OCI-LY3 (cell line): ENCODE measurements at regions not wholly inside any gene's neighbourhood (a gene's known extent, or its start where the extent isn't known, plus 50 kb on each side); places are given as distances from the start of the nearest gene placed in this dataset.

Experiments used
- H2AFZ ChIP-seq: fragments of 200-600, 300-600 bp; shearing (Covaris generic); 2 replicates; pipeline ENCODE4 v1.6.0; 2014; ENCODE audit warnings: antibody characterized with exemption, low read depth, low read length
- H3K27ac ChIP-seq: fragments of 200-600, 300-600 bp; sonication (generic); 2 replicates; pipeline ENCODE4 v1.5.1; 2014; ENCODE audit warnings: mild to moderate bottlenecking, low read length, moderate library complexity, mixed read lengths
- H3K27me3 ChIP-seq: fragments of 200-600, 300-600 bp; sonication (generic); 2 replicates; pipeline ENCODE4 v1.6.1; 2014; ENCODE audit warnings: low read depth, low read length, mixed read lengths
- H3K36me3 ChIP-seq: fragments of 200-600, 300-600 bp; sonication (generic); replicated peaks from 2 replicates; pipeline ENCODE3; 2014; ENCODE audit warnings: low read depth, low read length, mixed read lengths
- H3K4me1 ChIP-seq: fragments of 300-600, 200-600 bp; sonication (generic); 2 replicates; pipeline ENCODE4 v1.6.1; 2014; ENCODE audit warnings: low read length, mixed read lengths
- H3K4me2 ChIP-seq: fragments of 200-600, 300-600 bp; sonication (generic); 2 replicates; pipeline ENCODE4 v1.6.1; 2014; ENCODE audit warnings: low read length, mixed read lengths
- H3K4me3 ChIP-seq: fragments of 300-600, 200-600 bp; sonication (generic); 2 replicates; pipeline ENCODE4 v1.5.1; 2014; ENCODE audit warnings: antibody characterized with exemption, mild to moderate bottlenecking, low read length, moderate library complexity
- H3K79me2 ChIP-seq: fragments of 300-600, 200-600 bp; shearing (Covaris generic); 2 replicates; pipeline ENCODE4 v1.6.1; 2014; ENCODE audit warnings: mild to moderate bottlenecking, low read length, mixed read lengths
- H3K9ac ChIP-seq: fragments of 300-600, 200-600 bp; shearing (Covaris generic); 2 replicates; pipeline ENCODE4 v1.6.0; 2014; ENCODE audit warnings: mild to moderate bottlenecking, low read length, moderate library complexity
- H3K9me3 ChIP-seq: fragments of 200-600, 300-600 bp; shearing (Covaris generic); 2 replicates; pipeline ENCODE4 v1.6.1; 2014; ENCODE audit warnings: low read length, mixed read lengths; ENCODE audit not compliant: insufficient read depth
- H4K20me1 ChIP-seq: fragments of 200-600, 300-600 bp; sonication (generic); 2 replicates; pipeline ENCODE4 v1.6.1; 2016; ENCODE audit warnings: low read length, mixed read lengths; ENCODE audit not compliant: insufficient read depth
- EZH2phosphoT487 ChIP-seq: fragments of 200-600 bp; shearing (Covaris generic); IDR thresholded peaks from 2 replicates; pipeline ENCODE4 v1.6.1; 2018; ENCODE audit warnings: antibody characterized with exemption, mixed run types, low read depth
- TF ChIP-seq, protein P1 (sequence below): fragments of 200-600, 300-600 bp; sonication (generic); IDR thresholded peaks from 2 replicates; pipeline ENCODE4 v1.5.1; 2014; ENCODE audit warnings: antibody characterized with exemption, low read length, low read depth

DNA sequence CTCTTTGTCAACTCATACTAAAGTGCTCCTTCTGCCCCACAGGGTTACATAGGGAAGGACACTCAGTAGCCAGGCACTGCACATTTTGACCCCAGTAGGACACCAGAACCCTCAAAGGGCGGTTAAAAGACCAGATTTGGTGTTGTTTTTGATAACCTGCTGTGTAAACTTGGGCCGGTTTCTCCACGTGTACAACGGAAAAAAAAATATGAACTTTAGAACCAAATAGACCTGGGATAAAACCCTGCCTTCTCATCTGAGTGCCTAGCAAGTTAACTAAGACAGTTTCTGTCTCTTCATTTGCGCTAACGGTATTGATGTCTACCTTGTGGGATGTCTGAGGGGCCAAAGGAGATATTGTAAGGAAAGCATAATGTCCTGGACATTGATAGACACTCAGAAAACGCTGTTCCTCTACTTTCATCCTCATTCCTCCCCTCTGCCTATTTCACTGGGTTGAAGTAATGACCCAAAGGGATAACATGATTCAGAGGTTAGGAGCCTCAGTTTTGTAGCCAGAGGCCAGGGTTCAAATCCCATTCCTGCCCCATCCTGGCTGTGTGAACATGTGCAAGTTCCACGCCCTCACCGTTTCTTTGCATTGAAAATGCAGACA lies 155.9 kb upstream of the LPP start:
- no peak overlapping the region for H3K27ac ChIP-seq
- H3K9me3 ChIP-seq: peaks cover 13% of the 10 kb centered on the region; the same call in 1 of the 2 replicates
- H3K36me3 ChIP-seq: no peaks in the 10 kb centered on the region
- H3K4me3 ChIP-seq: no peak overlapping the region
- peaks cover 9% of the 10 kb centered on the region for H3K27me3 ChIP-seq
- H3K9ac ChIP-seq: no peak overlapping the region
- no peaks in the 10 kb centered on the region for H3K79me2 ChIP-seq
- no peaks in the 10 kb centered on the region for H4K20me1 ChIP-seq
- no peak overlapping the region for H3K4me2 ChIP-seq
- TF ChIP-seq, protein P1, sequence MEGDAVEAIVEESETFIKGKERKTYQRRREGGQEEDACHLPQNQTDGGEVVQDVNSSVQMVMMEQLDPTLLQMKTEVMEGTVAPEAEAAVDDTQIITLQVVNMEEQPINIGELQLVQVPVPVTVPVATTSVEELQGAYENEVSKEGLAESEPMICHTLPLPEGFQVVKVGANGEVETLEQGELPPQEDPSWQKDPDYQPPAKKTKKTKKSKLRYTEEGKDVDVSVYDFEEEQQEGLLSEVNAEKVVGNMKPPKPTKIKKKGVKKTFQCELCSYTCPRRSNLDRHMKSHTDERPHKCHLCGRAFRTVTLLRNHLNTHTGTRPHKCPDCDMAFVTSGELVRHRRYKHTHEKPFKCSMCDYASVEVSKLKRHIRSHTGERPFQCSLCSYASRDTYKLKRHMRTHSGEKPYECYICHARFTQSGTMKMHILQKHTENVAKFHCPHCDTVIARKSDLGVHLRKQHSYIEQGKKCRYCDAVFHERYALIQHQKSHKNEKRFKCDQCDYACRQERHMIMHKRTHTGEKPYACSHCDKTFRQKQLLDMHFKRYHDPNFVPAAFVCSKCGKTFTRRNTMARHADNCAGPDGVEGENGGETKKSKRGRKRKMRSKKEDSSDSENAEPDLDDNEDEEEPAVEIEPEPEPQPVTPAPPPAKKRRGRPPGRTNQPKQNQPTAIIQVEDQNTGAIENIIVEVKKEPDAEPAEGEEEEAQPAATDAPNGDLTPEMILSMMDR: no peak
- no peak for TF ChIP-seq EZH2phosphoT487
- no peaks in the 10 kb centered on the region for H3K4me1 ChIP-seq
- H2AFZ ChIP-seq: no peak overlapping the region

DNA sequence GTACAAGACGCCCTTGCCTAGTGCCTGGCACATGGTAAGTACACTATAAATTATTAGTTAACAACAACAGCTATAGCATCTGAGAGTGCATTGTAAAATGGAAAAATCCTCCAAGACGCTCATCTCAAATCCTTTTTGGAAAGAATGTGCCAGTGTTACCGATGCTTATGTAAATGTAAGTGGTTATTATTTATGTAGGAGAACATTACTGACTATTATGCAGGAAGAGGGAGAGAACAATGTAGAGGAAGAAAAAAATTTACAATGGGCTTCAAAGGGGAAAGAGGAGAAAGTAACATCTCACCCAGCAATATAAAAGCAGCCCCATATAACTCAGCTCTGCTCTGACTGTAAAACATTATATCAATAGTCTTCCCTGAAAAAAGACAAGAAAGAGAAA lies 155.3 kb upstream of the LPP start:
- Histone ChIP-seq H3K9ac (no peak overlapping the region), H3K9me3 (peaks cover 13% of the 10 kb centered on the region; the same call in 1 of the 2 replicates), H3K4me1 (no peaks in the 10 kb centered on the region), H3K27me3 (peaks cover 9% of the 10 kb centered on the region), H3K27ac (no peak overlapping the region), H3K79me2 (no peaks in the 10 kb centered on the region), H3K4me3 (no peak overlapping the region), H3K4me2 (no peak overlapping the region), H2AFZ (no peak overlapping the region), H4K20me1 (no peaks in the 10 kb centered on the region), H3K36me3 (no peaks in the 10 kb centered on the region)
- TF ChIP-seq, protein P1: no peak
- TF ChIP-seq EZH2phosphoT487: no peak

DNA sequence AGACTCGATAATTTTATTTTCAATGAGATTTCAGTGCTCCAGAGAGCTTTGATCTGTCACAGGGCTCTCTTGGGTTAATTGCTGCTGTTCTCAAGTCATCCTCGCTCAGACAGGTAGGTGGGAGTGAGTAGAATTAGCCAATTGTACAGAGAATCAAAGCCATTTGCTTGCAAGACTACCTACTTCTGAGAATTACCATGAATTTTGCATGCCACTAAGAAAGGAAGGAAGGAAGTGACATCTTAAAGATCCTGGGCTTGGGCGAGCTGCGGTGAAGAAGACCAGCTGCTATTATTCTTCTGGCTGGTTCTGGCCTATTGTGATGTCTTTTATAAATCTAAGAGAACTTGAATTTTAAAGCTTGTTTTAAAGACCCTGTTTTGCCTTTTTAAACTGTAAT lies 154.1 kb upstream of the LPP start:
- no peaks in the 10 kb centered on the region for H4K20me1 ChIP-seq
- H3K4me3 ChIP-seq: no peak overlapping the region
- no peak overlapping the region for H3K9ac ChIP-seq
- no peaks in the 10 kb centered on the region for H3K4me1 ChIP-seq
- no peaks in the 10 kb centered on the region for H3K79me2 ChIP-seq
- H3K9me3 ChIP-seq: peaks cover 13% of the 10 kb centered on the region; the same call in 1 of the 2 replicates
- H3K36me3 ChIP-seq: no peaks in the 10 kb centered on the region
- TF ChIP-seq, protein P1: no peak
- no peak for TF ChIP-seq EZH2phosphoT487
- no peak overlapping the region for H2AFZ ChIP-seq
- no peak overlapping the region for H3K4me2 ChIP-seq
- peaks cover 9% of the 10 kb centered on the region for H3K27me3 ChIP-seq
- H3K27ac ChIP-seq: no peak overlapping the region

DNA sequence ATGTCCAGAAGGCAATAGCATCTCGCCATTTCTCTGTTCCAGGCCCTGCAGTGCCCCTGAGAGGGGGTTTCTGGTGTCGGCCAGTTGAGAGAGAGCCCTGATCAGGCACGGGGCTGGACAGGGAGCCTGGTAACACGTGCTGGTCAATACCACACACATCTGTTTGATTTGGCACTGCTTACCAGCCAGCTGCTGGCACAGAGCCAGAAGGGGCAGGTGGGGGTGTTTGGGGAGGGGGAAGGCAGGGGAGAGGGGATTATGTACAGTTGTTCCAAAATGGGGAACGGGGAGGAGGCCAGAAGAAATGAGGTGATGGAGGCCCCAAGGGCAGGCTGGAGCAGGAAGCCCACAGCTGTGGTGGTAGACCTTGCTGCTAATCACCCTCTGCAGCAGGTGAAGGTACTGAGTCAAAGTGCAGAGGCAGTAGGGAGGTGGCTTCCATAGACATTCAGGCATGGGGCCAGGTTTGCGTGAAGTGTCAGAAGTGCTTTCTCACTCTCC lies 153.5 kb upstream of the LPP start:
- H3K9ac ChIP-seq: no peak overlapping the region
- peaks cover 9% of the 10 kb centered on the region for H3K27me3 ChIP-seq
- H3K27ac ChIP-seq: no peak overlapping the region
- H3K4me1 ChIP-seq: no peaks in the 10 kb centered on the region
- no peak overlapping the region for H2AFZ ChIP-seq
- H3K9me3 ChIP-seq: peaks cover 13% of the 10 kb centered on the region; the same call in 1 of the 2 replicates
- H3K4me2 ChIP-seq: no peak overlapping the region
- H3K36me3 ChIP-seq: no peaks in the 10 kb centered on the region
- no peak for TF ChIP-seq EZH2phosphoT487
- TF ChIP-seq, protein P1: no peak
- no peak overlapping the region for H3K4me3 ChIP-seq
- H3K79me2 ChIP-seq: no peaks in the 10 kb centered on the region
- H4K20me1 ChIP-seq: no peaks in the 10 kb centered on the region
